HG03159 (cell line): ENCODE measurements at regions not wholly inside any gene's neighbourhood (a gene's known extent, or its start where the extent isn't known, plus 50 kb on each side); places are given as distances from the start of the nearest gene placed in this dataset.
A peak's percentile ranks its signal among the peaks of the same experiment; 100 is the strongest.
"Not testable (repeated sequence)": the region's sequence is repeated elsewhere in the genome, so short reads cannot be mapped to it uniquely, and the experiment has no call there.

ENCODE experiments used
- ATAC-seq: cut with Tn5 transposase; IDR thresholded peaks from one replicate; pipeline ENCODE4 v1.9.1; 2021; ENCODE audit warnings: mild to moderate bottlenecking, moderate library complexity; ENCODE audit not compliant: unreplicated experiment

DNA sequence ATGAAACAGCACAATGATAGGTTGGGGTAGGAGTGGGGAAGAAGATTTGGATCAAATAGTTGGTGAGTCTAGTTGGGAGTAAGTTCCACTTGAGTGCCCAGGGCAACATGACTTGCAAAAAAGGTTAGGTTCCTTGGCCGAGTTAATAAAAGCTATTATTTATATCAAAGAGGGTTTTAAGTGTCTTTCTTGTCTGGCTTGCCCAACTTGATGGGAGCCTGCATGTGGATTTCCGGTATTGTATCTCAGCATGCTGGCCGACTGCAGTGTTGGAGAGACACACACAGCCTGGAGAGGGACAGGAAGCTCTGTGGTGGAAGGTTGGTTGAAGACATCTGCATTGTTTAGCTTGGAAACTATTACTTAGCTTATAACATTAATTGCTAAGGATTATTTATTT, 449.5 kb upstream of the TBL1XR1 start:
- ATAC-seq, result peak; percentile 76

DNA sequence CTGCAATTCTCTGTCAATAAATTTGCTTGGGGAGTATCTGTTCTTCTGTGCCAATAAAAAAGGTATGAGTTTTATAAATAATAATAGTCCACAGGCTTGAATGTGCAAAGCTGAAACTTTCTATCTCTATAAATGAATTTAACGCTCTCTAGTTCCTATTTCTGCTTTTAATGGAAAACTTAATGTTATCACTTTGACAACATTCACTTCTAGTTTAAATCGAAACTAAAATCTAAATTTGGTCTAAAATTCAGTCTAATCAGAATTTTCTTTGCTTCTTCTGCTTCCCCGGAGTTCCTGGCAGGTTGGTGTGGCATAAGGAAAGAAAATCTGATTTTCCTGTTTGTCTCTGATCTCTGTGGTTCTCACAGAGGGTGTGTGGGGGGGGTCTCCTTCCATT, 450.1 kb upstream of the TBL1XR1 start:
- ATAC-seq, result no peak

DNA sequence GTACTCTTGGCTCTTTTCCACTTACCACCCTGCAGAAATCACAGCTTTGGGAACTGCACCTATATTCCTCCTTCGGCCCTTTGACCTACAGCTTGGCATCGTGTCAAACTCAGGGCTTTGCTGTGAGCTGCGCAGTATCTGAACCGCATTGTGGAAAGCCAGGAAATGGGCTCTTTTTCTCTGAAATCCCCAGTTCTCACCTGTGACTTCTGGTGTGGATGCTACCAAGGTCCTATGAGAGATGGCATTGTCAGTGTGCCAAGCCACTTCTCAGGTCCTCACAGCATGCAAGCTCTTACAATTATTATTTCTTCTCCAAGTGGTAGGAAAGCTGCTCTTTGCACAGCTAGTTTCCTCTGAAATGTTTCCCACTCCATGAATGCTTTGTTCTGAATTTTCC, 450.6 kb upstream of the TBL1XR1 start:
- no peak for ATAC-seq

DNA sequence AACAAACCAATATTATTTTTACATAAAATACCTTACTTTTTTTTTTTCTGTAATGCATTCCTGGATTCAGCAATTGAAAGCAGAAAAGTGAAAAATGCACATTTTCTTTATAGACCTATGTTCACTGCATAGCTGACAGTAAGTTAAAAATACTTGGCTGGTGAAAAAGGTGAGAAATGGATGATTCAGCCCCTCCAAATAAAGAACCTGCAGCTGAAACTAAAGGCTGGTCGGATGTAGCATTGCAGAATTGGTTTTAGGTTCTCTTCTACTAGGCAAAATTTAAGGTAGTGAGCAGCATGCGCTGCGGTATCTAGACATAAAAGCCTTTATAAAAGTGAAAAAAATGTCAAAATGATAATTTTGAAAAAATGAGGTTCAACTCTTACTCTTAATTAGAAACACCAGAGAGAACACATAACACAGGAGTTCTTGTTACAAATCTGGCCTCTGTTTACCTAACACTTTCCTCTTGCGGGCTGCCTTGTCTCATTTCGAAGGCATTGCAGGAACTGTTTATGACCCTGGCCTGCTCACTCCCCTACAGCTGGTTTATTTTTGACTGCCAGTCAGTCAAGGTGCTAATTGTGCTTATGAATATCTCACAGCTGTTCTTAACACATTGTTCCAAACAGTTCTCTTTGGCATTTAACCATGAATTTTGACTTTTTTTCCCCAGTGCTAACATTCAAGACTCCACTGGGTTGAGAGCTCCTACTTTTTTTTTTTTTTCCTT, 455.4 kb upstream of the TBL1XR1 start:
- no peak for ATAC-seq

DNA sequence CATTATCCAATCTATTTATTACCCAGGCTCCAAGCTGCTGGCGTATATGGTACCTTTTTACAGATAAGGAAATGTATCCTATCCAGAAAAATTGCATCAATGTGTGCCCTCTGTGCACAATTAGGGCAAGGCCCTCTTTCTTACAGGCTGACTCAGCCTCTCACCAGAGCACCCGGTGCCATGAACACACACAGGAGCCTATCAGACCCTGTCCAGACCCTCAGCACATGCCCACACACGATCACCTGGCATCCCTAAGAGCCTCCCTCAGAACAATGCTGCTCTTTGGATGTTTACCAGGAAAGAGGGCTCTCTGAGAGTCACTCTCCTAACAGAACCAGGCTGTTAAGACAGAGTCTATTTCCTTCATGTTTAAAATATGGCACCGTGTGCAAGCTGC, 460.0 kb upstream of the TBL1XR1 start:
- ATAC-seq, result no peak

DNA sequence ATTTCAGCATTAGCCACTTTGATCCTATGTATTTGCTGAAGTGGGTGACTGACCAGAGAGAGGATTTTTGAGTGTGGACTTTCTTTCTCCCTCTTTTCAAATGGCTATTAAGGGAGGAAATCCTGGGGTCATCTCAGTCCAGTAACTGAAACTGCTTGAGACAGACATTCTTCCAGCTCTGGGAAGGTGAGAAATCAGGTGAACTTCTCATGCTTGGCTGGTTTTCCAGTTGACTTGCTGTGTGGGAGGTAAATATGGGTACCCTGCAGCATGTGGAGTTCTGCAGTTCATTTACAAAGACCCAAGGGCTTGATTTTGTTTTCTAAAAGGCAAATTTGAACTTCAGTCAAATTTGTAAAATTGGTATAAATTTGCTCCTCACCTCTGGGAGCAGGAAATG, 461.1 kb upstream of the TBL1XR1 start:
- ATAC-seq, result no peak

DNA sequence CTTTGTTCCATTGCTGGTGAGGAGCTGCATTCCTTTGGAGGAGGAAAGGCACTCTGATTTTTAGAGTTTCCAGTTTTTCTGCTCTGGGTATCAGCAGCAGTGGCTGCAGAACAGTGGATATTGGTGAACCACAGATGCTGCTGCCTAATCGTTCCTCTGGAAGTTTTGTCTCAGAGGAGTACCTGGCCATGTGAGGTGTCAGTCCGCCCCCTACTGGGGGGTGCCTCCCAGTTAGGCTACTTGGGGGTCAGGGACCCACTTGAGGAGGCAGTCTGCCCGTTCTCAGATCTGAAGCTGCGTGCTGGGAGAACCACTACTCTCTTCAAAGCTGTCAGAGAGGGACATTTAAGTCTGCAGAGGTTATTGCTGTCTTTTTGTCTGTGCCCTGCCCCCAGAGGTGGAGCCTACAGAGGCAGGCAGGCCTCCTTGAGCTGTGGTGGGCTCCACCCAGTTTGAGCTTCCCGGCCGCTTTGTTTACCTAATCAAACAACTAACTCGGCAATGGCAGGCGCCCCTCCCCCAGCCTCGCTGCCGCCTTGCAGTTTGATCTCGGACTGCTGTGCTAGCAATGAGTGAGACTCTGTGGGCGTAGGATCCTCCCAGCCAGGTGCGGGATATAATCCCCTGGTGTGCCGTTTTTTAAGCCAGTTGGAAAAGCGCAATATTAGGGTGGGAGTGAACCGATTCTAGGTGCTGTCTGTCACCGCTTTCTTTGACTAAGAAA, 467.3 kb upstream of the TBL1XR1 start:
- not testable (repeated sequence) for ATAC-seq

GRCh38 chr3:177665122-177665808, 468.0 kb upstream of the TBL1XR1 start:
- no peak for ATAC-seq

GRCh38 chr3:177672252-177672911, 475.1 kb upstream of the TBL1XR1 start:
- no peak for ATAC-seq

- no peak for ATAC-seq
Measured at GRCh38 chr3:177673112-177673914, 476.0 kb upstream of the TBL1XR1 start.

DNA sequence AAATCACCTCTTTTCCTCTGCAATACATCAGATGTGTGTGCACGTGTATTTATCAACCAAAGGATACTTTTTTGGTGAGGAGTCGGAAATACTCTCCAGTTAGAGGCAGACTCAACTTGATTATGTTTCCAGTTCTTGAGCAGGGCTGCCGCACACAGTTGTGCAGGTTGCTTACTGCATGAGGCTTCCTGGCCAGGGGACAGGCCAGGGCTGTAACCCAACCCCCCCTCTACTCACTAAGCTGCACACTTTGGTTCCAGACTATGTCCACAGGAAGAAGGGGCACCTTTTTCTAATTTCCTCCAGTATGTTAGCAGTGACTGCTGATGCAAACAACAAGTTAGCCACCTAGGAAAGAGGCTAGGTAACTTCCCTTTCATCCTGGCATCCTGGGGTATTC, 476.9 kb upstream of the TBL1XR1 start:
- no peak for ATAC-seq

DNA sequence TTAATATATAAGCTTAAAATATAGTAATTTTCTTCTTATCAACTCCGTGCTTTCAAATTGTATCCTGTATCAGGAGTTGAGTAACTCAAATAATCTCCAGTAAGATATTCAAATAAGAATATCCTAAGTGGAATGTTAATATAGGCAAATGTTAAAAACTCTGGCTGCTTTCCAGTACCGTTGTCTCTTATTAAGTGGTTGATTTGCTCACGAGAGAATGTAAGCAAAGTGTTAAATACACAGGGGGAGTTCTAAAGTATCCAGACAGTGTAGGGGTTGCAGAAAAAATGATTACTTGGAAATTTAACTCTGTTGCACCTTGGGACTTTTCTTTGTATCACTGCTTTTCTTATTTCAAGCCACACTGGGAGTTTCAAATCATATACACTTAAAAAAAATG, 478.9 kb upstream of the TBL1XR1 start:
- no peak for ATAC-seq

DNA sequence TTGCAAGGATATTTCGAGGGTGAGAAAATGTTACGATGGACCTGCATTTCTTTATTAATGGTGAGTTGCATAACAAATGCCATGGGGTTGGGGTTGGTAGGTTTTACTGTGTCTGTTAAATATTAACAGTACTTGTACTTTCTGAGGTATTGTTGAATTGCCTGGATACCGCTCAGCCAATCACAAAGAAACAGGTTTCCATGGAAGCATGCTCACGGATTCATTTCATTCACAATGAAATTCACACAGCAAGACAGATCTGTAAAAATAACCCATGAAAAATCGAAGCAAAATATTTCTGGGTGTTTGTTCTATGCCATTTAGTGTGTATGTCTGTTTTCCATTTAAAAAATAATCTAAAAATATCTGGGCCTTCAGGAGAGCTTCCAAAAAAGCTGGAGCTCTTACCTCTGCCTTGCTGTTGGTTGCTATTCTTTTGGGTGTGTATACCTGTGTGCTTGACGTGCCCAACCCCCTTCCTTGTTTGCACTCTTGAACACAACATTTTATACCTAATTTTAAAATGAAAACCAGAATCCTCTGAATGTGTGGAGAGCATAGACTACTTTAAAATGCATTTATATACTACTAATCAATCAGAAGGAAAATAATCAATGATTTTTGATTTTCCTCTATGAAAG, 479.8 kb upstream of the TBL1XR1 start:
- no peak for ATAC-seq

DNA sequence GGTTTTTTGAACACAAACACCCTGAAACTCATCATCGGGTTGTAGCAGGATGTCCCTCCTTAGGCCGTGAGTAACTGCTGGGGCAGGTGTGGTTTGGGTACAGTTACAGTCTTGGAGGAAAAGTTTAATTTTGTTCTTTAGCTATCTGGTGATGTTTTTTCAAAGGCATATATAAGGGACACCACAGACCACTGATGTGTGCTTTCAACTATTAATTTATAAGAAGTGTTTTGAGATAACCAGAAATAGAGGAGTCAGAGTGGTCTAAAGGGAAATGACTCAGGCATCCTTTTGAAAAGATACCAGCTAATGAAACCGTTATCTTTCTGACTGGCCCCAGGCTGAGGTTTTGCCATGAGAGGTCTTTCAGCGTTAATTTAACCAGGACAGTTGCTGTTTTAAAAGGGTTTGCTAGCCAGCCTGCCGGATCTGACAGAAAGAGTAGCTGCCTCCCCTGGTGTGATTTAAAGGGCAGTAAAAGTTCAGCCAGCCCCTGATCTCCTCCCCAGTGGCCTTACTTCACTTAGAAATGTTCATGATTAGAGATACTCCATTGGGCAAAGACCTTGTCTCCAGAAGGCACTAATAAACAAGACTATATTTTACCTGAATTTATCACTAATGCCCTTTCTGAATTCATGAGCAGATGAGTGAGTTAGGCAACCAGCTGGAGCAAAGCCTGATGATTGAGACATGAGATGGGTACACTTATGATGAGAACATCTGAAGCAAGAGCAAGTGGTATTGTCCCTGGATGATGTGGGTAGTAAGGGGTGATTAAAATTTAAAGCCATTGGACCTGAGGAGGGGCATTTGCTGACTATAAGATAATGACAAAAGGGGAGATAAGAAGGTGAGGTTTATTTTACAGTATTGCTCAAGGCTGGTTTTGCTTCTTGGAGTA, 482.5 kb upstream of the TBL1XR1 start:
- peak; percentile 77 for ATAC-seq

GRCh38 chr3:177680472-177680821, 483.2 kb upstream of the TBL1XR1 start:
- no peak for ATAC-seq

DNA sequence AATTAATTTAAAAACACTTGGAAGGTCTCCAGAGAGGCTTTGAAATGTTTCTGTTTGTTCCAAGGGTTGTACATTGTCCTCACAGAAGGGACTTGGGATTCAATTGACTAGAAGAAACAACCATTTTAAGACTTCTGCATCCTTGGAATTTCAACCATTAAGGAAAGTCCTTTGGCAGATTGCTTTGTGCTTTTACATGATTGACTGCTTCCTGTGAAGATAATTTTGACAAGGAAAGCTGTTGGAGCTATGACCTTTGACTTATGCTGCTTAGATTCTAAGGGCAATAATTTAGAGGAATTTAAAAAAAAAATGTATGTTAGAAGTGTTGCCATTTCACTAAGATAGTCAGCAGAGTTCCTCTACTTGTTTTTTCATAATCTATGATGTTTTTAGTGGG, 483.9 kb upstream of the TBL1XR1 start:
- no peak for ATAC-seq

DNA sequence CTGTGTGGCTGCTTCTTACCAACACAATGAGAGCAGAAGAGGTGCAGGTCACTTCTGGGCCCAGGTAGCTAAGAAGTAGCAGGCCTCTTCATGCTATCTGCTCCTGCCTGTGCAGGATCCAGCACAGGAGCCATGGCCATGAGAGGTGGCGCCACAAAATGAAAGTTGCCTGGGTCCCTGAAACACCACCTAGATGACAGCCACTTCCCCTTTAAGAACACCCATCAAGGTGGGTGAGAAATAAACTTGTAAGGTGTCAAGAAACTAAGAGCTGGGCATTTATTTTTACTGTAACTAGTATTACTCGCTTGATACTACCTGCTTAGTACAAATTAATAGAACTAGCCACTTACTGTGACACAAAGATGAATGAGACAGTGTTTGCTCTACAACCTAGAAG, 484.6 kb upstream of the TBL1XR1 start:
- ATAC-seq, result no peak

DNA sequence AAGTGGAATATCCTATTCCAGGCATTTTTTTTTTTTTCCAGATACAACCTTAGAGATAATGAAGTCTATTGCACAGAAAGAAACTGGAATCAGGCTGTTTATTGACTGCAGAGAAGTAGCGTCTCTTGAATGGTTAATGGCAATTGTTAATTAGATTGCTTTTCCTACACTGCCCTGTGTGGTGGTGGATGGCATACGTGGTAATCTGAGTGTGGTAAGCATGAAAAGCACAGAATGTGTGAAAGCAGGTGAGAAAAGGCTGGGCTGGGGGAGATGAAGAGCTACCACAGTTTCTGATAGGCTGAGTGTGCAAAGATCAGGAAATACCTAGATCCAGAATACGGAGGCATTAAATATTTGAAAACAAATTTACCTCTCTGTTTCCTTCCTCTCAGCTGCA, 486.3 kb upstream of the TBL1XR1 start:
- no peak for ATAC-seq

DNA sequence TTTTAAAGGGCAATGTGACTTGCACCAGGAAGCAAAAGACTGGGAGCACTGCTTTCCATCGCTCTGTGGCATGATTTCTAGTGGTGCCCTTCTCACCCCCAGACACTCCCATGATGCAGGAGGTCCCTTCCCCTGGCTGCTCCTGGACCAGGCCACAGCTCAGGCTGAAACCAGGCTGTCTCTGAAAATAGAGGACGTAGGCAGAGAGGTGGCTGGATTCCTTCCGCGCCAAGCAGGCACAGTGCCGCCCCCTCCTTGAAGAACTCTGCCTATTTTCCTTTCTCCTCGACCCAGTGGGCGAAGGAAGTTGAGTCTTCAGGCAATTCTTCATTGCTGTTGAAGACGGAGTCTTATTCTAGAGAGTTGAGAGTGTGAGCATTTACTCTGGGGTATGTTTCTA, 489.4 kb upstream of the TBL1XR1 start:
- no peak for ATAC-seq
